HG03565 (cell line): ENCODE measurements at regions not wholly inside any gene's neighbourhood (a gene's known extent, or its start where the extent isn't known, plus 50 kb on each side); places are given as distances from the start of the nearest gene placed in this dataset.
"Not testable (repeated sequence)": the region's sequence is repeated elsewhere in the genome, so short reads cannot be mapped to it uniquely, and the experiment has no call there.

Source experiments
- ATAC-seq: cut with Tn5 transposase; IDR thresholded peaks from one replicate; pipeline ENCODE4 v1.9.1; 2021; ENCODE audit warnings: mild to moderate bottlenecking, moderate library complexity; ENCODE audit not compliant: unreplicated experiment

- no peak for ATAC-seq
Measured at GRCh38 chr10:84698989-84699388, 370.6 kb downstream of the CCSER2 start.

- ATAC-seq: no peak
Measured at GRCh38 chr10:84700668-84701369, 372.4 kb downstream of the CCSER2 start.

GRCh38 chr10:84701370-84701720 is 373.0 kb downstream of the CCSER2 start:
- no peak for ATAC-seq

- ATAC-seq: no peak
Measured at GRCh38 chr10:84704101-84704500, 375.7 kb downstream of the CCSER2 start.

- no peak for ATAC-seq
Measured at GRCh38 chr10:84706431-84706830, 378.0 kb downstream of the CCSER2 start.

GRCh38 chr10:84706875-84707274 is 378.5 kb downstream of the CCSER2 start:
- no peak for ATAC-seq

- ATAC-seq: no peak
Measured at GRCh38 chr10:84715911-84716310, 387.5 kb downstream of the CCSER2 start.

GRCh38 chr10:84718877-84719616 is 390.7 kb downstream of the CCSER2 start:
- no peak for ATAC-seq

GRCh38 chr10:84719687-84720086 is 391.3 kb downstream of the CCSER2 start:
- ATAC-seq: no peak

GRCh38 chr10:84727398-84727797 is 399.0 kb downstream of the CCSER2 start:
- ATAC-seq: no peak

- not testable (repeated sequence) for ATAC-seq
Measured at GRCh38 chr10:84739126-84739525, 410.7 kb downstream of the CCSER2 start.

- no peak for ATAC-seq
Measured at GRCh38 chr10:84739641-84740040, 411.3 kb downstream of the CCSER2 start.

- no peak for ATAC-seq
Measured at GRCh38 chr10:84743483-84743882, 415.1 kb downstream of the CCSER2 start.

GRCh38 chr10:84755311-84755710 is 426.9 kb downstream of the CCSER2 start:
- no peak for ATAC-seq

GRCh38 chr10:84756653-84757052 is 428.3 kb downstream of the CCSER2 start:
- ATAC-seq: not testable (repeated sequence)

GRCh38 chr10:84761994-84762614 is 433.7 kb downstream of the CCSER2 start:
- ATAC-seq: not testable (repeated sequence)

GRCh38 chr10:84762754-84763394 is 434.5 kb downstream of the CCSER2 start:
- no peak for ATAC-seq

GRCh38 chr10:84763965-84764364 is 435.6 kb downstream of the CCSER2 start:
- no peak for ATAC-seq

GRCh38 chr10:84765086-84765485 is 436.7 kb downstream of the CCSER2 start:
- no peak for ATAC-seq

- ATAC-seq: no peak
Measured at GRCh38 chr10:84765656-84766055, 437.3 kb downstream of the CCSER2 start.

- ATAC-seq: no peak
Measured at GRCh38 chr10:84766923-84767322, 438.5 kb downstream of the CCSER2 start.

- no peak for ATAC-seq
Measured at GRCh38 chr10:84768132-84768531, 439.7 kb downstream of the CCSER2 start.
